ENCODE measurements at regions not wholly inside any gene's neighbourhood (a gene's known extent, or its start where the extent isn't known, plus 50 kb on each side); places are given as distances from the start of the nearest gene placed in this dataset.
"Not testable (repeated sequence)": the region's sequence is repeated elsewhere in the genome, so short reads cannot be mapped to it uniquely, and the experiment has no call there.

DNA sequence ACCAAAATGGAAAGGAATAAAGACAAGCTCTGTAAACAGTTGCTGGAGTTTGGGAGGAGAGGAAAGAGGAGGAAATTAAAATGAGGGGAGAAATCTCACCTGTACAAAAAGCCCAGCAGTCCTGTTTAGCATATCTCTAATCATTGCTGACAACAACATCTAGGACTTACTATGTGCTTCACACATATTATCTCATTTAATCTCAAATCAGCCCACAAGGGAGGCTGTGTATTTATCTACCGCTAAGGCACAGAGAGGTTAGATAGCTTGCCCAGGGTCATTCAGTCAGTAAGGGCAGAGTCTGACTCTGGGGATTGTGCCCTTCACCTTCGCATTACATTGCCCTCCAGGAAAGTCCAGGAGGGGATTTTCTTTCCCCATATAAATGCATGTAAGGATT lies 233.3 kb downstream of the DLEU7 start:
- no peak for DNase-seq (ENCODE audit: low read depth in 3 of 3, low spot score in 2 of 3)

DNA sequence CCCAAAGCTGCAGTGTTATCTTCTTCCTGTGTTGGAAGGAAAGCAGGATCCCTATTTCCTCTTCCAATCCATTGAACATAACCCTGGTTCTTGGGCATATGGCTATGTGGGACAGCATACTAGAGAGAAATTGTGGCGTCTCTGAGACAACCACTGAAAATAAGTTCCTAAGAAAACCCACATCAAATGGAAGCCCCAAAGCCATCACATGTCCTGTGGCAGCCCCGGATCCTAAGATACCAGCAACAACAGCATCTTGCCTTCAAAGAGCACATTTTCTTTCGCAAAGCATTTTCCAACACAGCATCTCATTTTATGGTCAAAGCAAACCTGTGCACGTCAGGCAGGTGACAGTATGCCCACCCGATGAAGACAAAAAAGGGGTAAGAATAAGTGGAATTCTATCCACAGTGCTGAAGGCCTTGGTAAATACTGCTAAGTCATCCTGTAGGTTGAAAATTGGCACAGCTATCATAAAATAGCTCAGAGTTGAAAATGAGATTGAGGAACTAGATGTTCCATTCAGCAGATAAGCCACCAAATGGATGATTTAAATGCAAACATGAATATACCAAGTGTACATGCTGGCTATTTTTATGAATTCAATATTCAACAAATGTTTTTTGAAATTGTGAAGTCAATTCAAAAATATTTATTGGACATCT lies 232.2 kb downstream of the DLEU7 start:
- no peak for DNase-seq (ENCODE audit: low read depth in 3 of 3, low spot score in 2 of 3)

DNA sequence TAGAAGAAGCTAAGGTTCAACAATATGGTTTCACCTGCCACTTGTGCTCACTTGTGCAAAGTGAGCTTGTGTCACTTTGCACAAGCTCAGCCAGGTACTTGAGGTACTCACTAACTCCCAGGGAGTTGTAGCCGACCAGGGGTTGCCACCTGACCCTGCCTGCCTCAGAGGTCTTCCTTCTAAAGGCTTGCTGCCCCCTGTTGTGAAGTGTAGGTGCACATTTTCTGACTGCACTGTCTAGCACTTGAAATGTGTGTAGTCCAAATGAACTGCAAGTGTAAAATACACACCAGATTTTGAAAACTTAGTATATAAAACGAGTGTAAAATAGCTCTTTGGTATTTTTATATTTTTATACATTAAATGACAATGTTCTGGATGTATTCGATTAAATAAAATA lies 230.8 kb downstream of the DLEU7 start:
- DNase-seq (ENCODE audit: low read depth in 3 of 3, low spot score in 2 of 3): no peak

DNA sequence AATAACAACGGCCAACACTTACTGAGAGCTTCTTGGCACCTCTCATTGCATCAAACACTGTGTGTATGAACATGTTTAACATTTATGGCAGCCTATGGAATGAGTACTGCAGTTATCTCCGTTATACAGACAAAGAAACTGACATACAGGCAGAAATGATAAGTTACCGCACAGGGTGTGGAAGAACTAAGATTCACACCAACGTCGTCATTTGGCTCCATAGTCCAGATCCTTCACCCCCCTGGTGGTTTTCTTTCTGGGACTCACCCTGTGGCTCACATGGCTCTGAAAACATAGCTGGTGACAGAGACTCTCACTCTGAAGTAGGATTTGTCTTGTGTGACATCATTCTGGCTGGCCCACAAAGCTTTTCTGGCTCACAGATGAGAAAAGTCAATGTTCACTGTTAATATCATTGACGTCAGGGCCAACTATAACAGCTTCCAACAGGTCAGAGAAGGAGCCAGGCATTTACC lies 230.1 kb downstream of the DLEU7 start:
- DNase-seq (ENCODE audit: low read depth in 3 of 3, low spot score in 2 of 3): no peak

DNA sequence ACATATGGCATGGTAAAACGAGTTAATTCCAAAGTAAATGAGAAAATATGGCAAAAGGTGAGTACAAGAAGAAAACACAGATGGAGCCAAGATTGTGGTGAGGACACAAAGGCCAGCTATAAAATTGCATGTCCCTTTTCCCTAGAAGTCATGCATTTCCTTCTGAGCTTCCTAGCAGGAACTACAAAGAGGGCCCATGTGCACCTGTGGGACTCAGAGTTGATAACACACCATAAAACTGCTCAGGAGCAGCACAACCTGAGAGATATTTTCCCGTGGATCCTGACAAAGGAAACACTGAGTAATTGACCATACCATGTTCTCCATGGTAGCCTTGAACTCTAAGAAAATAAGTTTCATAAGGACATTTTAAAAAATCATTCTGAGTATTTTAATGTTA lies 228.3 kb downstream of the DLEU7 start:
- no peak for DNase-seq (ENCODE audit: low read depth in 3 of 3, low spot score in 2 of 3)

DNA sequence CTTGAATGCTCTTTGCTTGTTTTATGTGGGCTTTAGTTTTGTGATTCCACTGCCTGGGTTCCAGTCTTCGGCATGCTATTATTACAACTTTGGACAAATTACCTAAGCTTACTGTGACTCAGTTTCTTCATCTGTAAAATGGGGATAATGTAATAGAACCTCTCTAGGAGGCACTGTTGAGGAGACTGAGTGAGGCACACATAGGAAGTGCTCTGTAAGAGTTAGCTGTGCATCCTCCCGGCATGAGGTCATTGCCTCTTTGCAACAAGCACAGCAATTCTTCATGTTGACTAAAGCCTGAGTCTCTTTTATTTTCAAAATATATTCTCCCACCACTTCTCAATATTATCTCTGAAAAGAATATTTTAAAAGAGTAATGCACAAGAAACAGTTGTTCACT lies 227.4 kb downstream of the DLEU7 start:
- no peak for DNase-seq (ENCODE audit: low read depth in 3 of 3, low spot score in 2 of 3)

DNA sequence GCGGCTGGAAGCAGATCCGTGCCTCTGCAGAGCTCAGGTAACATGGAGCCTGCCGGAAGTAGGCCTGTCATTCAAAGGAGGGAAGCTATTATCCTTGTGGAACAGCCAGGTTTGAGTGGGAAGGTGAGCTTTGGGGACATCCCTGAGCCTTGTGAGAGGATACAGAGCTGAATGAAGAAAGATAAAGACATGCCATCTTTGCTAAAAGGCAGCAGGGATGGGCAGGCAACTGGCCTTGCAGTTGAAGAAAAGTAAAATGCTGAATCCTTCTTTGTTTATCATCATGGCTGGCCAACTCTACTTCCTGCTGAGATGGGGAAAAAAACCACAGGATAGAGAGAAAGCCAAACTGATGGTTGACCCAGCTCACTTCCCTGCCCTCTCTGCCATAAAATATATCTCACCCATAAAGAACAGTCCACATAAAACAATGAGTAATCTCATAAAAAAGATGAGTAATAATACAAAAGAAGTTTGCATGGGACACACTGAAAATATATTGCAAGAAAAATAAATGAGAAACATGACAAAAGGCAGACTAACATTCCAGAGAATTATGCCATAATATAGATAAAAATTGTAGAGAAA lies 226.3 kb downstream of the DLEU7 start:
- DNase-seq (ENCODE audit: low read depth in 3 of 3, low spot score in 2 of 3): no peak

DNA sequence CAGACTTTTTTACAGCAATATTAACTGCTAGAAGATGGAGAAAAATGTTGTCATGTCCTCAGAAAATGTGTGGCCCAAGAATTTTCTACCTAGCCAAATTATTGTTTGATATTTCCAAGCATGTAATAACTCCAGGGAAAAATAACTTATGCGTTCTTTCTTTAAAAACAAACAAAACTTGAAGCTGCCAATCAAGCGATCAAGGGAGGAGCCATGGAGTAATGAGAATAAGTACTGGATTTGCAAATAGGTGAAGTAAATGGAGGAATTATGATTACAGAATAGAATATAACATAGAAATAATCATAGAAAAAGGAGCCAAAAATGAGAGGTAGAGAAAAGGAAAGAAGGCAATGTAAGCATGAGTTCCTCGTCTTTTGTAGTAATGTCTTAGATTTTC lies 225.3 kb downstream of the DLEU7 start:
- DNase-seq (ENCODE audit: low read depth in 3 of 3, low spot score in 2 of 3): no peak

DNA sequence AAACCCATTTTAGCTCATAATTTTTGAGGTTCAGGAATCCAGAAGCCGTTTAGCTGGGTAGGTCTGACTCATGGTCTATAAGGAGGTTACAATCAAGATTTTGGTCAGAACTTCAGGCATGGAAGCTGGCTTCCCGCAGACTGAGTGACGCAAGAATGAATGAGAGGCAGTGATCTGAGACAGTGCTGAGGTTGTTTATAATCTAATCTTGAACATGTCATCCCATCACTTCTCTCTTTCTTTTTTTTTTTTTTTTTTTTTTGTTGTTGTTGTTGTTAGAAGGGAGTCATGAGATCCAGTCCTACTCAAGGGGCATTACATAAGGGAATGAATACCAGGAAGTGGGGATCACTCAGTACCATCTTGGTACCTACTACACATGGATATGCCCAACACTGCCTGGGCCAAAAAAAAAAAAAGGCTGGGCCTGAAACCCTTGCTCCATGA lies 217.4 kb downstream of the DLEU7 start:
- DNase-seq (ENCODE audit: low read depth in 3 of 3, low spot score in 2 of 3): no peak

DNA sequence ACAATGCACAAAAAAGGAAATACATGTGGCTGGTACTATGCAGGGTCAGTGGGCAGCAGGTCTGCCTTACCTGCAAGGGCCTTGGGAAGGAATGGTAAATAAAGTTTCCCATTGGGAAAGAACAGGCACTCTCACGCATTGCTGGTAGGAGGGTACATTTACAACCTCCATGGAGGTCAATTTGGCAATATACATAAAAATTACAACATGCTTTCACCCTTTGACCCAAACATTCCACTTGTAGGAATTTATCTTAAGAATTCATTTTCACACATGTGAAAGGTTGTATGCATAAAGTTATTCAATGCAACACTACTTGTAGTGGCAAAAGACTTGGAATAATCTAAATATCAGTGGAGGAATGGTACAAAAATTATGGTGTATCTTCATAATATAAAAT lies 216.4 kb downstream of the DLEU7 start:
- no peak for DNase-seq (ENCODE audit: low read depth in 3 of 3, low spot score in 2 of 3)

DNA sequence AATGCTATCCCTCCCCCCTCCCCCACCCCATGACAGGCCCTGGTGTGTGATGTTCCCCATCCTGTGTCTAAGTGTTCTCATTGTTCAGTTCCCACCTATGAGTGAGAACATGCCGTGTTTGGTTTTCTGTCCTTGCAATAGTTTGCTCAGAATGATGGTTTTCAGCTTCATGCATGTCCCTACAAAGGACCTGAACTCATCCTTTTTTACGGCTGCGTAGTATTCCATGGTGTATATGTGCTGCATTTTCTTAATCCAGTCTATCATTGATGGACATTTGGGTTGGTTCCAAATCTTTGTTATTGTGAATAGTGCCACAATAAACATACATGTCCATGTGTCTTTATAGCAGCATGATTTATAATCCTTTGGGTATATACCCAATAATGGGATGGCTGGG lies 215.0 kb downstream of the DLEU7 start:
- not testable (repeated sequence) for DNase-seq (ENCODE audit: low read depth in 3 of 3, low spot score in 2 of 3)

DNA sequence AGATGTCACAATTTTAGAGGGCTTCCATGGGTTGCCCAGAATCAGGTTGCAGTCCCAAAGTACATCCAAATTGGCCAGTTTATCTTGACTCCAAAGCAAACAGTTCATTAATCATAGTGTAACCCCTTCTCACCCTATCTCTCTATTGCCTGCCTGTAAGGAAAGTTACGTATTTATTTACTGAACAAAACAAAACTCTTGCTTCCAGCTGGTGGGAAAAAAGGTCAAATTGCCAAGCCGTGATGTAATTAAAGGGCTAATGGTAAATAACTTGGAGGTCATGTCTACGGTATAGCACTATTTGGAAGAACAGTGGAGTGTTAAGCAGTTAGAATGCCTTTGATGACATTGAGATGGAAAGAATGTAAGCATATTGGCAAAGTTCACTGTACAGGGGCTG lies 214.0 kb downstream of the DLEU7 start:
- no peak for DNase-seq (ENCODE audit: low read depth in 3 of 3, low spot score in 2 of 3)

DNA sequence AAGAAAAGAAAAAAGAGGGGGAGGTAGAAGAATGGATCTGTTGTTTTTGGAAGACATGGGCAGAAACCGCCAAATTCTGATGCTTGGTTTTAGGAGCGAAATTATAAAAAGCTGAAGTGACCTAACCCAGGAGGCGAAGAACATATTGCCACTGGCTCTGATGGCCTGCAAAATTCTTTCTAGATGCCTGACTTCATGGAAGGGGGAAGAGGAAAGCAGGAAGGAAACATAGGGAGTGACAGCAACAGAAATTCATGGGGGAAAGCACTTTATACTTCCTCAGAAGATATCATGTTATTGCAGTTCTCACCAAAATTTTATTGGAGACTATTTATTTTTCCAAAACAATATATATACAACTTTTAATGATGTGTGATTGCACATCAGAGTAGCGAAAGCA lies 213.5 kb downstream of the DLEU7 start:
- no peak for DNase-seq (ENCODE audit: low read depth in 3 of 3, low spot score in 2 of 3)

DNA sequence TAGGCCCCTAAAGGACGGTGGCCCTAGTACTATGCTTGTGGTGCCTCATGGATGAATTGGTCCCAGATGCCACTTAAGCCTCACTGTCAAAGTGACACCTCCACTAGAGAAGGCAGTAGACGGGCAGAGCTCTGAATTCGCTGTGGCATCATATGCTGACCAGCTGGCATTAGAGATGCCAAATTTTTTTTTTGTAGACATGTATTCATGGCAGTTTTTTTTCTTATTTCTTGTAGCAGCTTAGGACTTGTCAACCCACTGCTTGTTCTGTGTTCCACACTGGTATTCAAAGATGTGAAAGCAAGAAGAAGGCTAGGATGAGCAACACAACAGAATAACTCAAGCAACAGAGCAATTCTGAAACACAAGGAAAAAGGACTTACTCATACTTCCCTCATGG lies 212.5 kb downstream of the DLEU7 start:
- DNase-seq (ENCODE audit: low read depth in 3 of 3, low spot score in 2 of 3): no peak

DNA sequence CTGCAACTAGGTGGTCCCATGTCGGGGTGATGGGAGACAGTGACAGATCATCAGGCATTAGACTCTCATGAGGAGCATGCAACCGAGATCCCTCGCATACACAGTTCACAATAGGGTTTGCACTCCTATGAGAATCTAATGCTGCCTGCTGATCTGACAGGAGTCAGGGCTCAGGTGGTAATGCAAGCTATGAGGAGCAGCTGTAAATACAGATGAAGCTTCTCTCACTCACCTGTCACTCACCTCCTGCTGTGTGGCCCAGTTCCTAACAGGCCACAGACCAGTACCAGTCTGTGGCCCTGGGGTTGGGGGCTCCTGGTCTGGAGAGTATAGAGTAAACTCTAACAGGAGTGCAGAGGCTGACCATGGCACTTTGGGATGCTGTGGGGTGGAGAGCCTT lies 209.2 kb downstream of the DLEU7 start:
- no peak for DNase-seq (ENCODE audit: low read depth in 3 of 3, low spot score in 2 of 3)

DNA sequence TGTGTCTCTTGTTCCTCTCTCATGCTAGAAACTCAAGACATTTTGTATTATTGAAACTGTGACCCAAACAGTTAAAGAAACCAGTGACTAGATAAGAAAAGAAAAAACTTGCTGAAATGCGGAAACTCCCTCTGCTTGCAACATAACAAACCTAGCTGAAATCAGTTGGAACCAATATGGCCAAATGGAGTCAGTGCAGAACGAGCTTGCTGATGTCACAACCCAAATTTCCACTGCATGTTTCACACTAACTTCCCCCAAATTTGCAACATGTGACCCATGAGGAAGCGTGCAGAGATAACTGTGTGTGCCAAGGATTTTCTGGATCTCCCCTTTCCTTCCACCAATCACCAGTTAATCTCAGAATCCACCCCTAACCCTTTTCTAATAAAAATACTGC lies 208.0 kb downstream of the DLEU7 start:
- DNase-seq (ENCODE audit: low read depth in 3 of 3, low spot score in 2 of 3): no peak

DNA sequence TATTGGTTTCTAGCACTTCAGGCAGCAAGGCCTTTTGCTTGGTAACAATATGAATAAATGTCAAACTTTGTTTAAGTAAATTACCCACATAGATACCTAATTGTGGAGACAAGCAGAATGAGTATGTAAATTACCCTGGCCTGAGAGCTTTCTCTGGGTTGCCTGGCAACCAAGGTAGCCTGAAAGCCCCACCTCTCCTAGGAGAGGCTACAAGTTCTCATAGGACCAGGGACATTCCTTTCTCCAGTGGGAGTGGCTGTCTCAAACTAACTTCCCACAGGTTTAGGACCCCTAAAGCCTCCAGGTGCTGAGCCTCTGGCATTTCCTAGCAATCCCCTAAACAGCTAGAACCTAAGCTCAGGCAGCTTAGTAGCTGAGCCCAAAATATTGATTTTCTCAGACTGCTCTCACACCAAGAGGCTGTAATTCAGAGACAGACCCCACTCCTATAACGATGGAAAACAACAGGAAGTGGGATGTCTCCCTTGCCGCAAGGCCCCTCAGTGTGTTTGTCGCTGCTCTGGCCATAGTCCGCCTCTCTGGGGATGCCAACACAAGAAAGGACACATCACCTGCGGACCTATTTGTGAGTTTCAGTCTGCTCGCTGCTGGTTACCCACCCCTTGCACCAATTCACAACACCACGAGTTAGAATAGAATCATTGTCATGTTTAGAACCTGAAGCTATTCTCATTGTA lies 207.3 kb downstream of the DLEU7 start:
- DNase-seq (ENCODE audit: low read depth in 3 of 3, low spot score in 2 of 3): no peak

DNA sequence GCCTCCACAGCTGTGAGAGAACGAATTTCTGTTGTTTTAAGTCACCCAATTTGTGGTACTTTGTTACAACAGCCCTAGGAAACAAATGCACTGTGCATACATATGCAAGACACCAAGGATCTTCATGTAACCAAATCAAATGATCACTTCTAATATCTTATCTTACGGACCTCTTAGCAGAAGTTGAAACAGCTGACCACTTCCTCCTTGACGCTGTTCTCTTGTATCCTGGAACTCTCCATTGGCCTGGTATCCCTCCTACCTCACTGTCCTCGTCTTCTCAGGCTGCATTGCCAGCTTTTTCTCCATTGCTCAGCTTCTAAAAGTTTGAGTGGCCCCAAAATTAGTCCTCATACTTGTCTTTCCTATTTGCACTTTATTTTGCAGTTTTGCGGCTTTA lies 200.4 kb downstream of the DLEU7 start:
- no peak for DNase-seq (ENCODE audit: low read depth in 3 of 3, low spot score in 2 of 3)

DNA sequence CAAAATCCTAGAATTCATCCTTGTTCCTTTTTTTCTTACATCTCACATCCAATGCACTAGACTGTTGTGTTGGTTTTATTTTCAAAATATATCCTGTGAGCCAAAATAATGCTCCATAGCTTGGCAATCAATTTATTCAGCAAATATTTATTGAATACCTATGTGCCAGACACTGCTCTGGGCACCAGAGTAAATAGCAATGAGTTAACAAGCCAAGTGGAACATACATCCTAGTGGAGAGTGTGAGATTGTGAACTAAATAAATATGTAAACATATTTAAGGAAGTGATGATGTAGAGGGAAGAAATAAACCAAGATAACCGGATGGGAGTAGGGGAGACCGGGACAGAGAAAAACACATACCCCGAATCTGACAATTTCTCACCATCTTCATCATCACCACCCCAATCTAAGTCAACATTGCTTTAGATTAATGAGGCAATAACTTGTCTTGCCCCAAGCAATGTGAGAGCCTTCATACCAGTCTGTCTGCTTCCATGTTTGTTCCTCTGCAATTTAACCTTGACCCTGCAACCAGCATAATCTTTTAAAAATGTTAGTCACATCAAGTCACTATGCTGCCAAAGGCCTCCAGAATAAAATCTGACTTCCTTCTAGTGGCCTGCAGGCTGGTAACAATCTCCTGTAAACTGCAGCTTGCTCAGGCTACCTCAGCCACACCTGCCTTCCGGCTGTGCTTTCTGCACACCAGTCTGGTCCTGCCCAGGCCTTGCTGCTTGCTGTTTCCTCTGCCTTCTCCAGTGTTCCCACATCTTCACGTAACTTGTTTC lies 199.2 kb downstream of the DLEU7 start:
- no peak for DNase-seq (ENCODE audit: low read depth in 3 of 3, low spot score in 2 of 3)

DNA sequence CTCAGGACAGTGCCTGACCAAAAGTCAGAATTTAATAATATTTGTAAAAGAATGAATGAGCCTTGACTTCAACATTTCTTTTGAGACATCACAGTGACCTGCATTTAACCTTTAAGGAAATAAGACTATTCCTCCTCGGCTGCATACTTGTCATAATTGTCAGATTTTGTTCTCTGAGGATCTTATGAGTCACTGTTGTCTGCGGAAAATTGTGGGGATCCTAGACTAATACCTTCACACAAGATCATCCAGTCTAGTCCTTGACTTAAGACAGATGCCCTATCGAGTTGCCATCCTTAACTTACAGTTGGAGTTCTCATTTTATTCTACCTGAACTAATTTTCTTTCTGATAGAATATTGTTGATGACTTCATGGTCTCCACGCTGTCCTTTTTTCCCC lies 198.4 kb downstream of the DLEU7 start:
- DNase-seq (ENCODE audit: low read depth in 3 of 3, low spot score in 2 of 3): no peak

DNA sequence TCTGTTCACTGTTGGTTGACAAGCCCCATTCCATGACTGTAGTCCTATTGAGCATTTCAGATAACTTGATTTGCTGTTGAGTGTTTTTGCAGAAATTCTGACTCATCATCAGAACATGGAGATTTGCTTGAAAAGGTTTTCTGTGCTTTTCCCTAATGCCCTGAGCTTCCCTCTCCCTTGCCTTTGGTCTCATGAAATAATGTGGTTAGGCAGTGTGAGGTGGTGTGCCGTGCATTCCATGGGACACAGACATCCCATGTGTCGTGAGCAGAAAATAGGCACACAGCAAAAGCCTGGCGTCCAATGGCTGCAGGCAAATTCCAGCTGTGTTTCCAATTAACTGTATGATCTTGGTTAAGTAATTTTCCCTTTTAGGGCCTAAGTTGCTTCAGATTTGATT lies 197.4 kb downstream of the DLEU7 start:
- no peak for DNase-seq (ENCODE audit: low read depth in 3 of 3, low spot score in 2 of 3)
